Stomach (tissue), 4 donors: ENCODE measurements at regions not wholly inside any gene's neighbourhood (a gene's known extent, or its start where the extent isn't known, plus 50 kb on each side); places are given as distances from the start of the nearest gene placed in this dataset.

ENCODE experiments used
- CTCF ChIP-seq, 7 experiments: fragments of 450-650 bp in 4 of 7; fragments of 200-600 bp in 3 of 7; sonication (generic) in 3 of 7; IDR thresholded peaks; one replicate each; pipeline ENCODE4 v1.5.1; 2016 to 2019; ENCODE audit warnings: antibody characterized with exemption in 7 of 7, control low read depth in 2 of 7, mild to moderate bottlenecking in 1 of 7
- EP300 ChIP-seq: sonication (generic); formaldehyde crosslinking; IDR thresholded peaks from one replicate; pipeline ENCODE4 v1.6.1; 2017; ENCODE audit warnings: antibody characterized with exemption
- POLR2A ChIP-seq, 4 donors: fragments of 450-650 bp; IDR thresholded peaks; one replicate each; pipeline ENCODE4 v1.6.1; 2016; ENCODE audit warnings: antibody characterized with exemption in 4 of 4, control low read depth in 2 of 4, mild to moderate bottlenecking in 1 of 4, moderate library complexity in 1 of 4
- POLR2AphosphoS5 ChIP-seq, 3 donors: sonication (generic); formaldehyde crosslinking; IDR thresholded peaks; one replicate each; pipeline ENCODE4 v1.6.1; 2016; ENCODE audit warnings: antibody characterized with exemption in 3 of 3

GRCh38 chr2:19171409-19171808 is 187.0 kb downstream of the OSR1 start:
- TF ChIP-seq POLR2A (IDR thresholded peaks at IDR 0.05): no peak
- TF ChIP-seq CTCF (IDR thresholded peaks at IDR 0.05): no peak
- TF ChIP-seq POLR2AphosphoS5 (IDR thresholded peaks at IDR 0.05): no peak
- TF ChIP-seq EP300: no peak
